HEK293T (cell line): ENCODE measurements at regions not wholly inside any gene's neighbourhood (a gene's known extent, or its start where the extent isn't known, plus 50 kb on each side); places are given as distances from the start of the nearest gene placed in this dataset.

ENCODE experiments used
- CTCF ChIA-PET: fragments of 350-600 bp; formaldehyde crosslinking; extraction: SDS; loops from one replicate; lab custom pipeline; 2021; ENCODE audit warnings: antibody characterized with exemption, inconsistent platforms; lab: Yijun Ruan, JAX
- POLR2A ChIA-PET: fragments of 350-600 bp; formaldehyde crosslinking; extraction: SDS; loops from one replicate; lab custom pipeline; 2020; ENCODE audit warnings: antibody characterized with exemption, inconsistent platforms; lab: Yijun Ruan, JAX
- DNase-seq: peaks from one replicate; pipeline ENCODE4 v3.0.0; 2012; ENCODE audit warnings: mixed read lengths; ENCODE audit errors: extremely low spot score
- ARNT ChIP-seq: fragments of 450-650 bp; IDR thresholded peaks from 2 replicates; pipeline ENCODE4 v1.6.1; 2017; ENCODE audit warnings: mild to moderate bottlenecking
- BHLHE40 ChIP-seq: fragments of 450-650 bp; IDR thresholded peaks from 2 replicates; pipeline ENCODE4 v1.6.1; 2016; ENCODE audit warnings: mild to moderate bottlenecking, moderate library complexity, borderline replicate concordance
- CTBP1 ChIP-seq: fragments of 450-650 bp; IDR thresholded peaks from 2 replicates; pipeline ENCODE4 v1.6.1; 2016; ENCODE audit warnings: borderline replicate concordance
- ELF4 ChIP-seq: fragments of 450-650 bp; IDR thresholded peaks from 2 replicates; pipeline ENCODE4 v1.6.1; 2017; ENCODE audit warnings: antibody characterized with exemption
- FOXA1 ChIP-seq: fragments of 450-650 bp; IDR thresholded peaks from 2 replicates; pipeline ENCODE4 v1.6.1; 2016; ENCODE audit warnings: mild to moderate bottlenecking
- FOXK2 ChIP-seq: fragments of 450-650 bp; IDR thresholded peaks from 2 replicates; pipeline ENCODE4 v1.6.1; 2016; ENCODE audit warnings: mild to moderate bottlenecking
- FOXM1 ChIP-seq: fragments of 450-650 bp; IDR thresholded peaks from 2 replicates; pipeline ENCODE4 v1.6.1; 2017; ENCODE audit warnings: mild to moderate bottlenecking, borderline replicate concordance
- HDGF ChIP-seq: fragments of 450-650 bp; IDR thresholded peaks from 2 replicates; pipeline ENCODE4 v1.6.1; 2017; ENCODE audit warnings: antibody characterized with exemption, borderline replicate concordance
- L3MBTL2 ChIP-seq: fragments of 450-650 bp; conservative IDR thresholded peaks from 2 replicates; pipeline ENCODE4 v1.6.1; 2016; ENCODE audit warnings: mild to moderate bottlenecking
- LEF1 ChIP-seq: fragments of 450-650 bp; IDR thresholded peaks from 2 replicates; pipeline ENCODE4 v1.6.1; 2017; ENCODE audit warnings: mild to moderate bottlenecking, borderline replicate concordance
- NFRKB ChIP-seq: fragments of 450-650 bp; IDR thresholded peaks from 2 replicates; pipeline ENCODE4 v1.6.1; 2016; ENCODE audit warnings: mild to moderate bottlenecking, moderate library complexity
- SP1 ChIP-seq: fragments of 450-650 bp; IDR thresholded peaks from 2 replicates; pipeline ENCODE4 v1.6.1; 2017
- SUZ12 ChIP-seq: fragments of 450-650 bp; IDR thresholded peaks from 2 replicates; pipeline ENCODE4 v1.6.1; 2016; ENCODE audit warnings: mild to moderate bottlenecking
- TARDBP ChIP-seq: fragments of 450-650 bp; IDR thresholded peaks from 2 replicates; pipeline ENCODE4 v1.6.1; 2016
- ZNF384 ChIP-seq: fragments of 450-650 bp; IDR thresholded peaks from 2 replicates; pipeline ENCODE4 v1.6.1; 2016
- TF ChIP-seq, protein P1 (sequence below): fragments of 450-650 bp; IDR thresholded peaks from 2 replicates; pipeline ENCODE4 v1.6.1; 2016

DNA sequence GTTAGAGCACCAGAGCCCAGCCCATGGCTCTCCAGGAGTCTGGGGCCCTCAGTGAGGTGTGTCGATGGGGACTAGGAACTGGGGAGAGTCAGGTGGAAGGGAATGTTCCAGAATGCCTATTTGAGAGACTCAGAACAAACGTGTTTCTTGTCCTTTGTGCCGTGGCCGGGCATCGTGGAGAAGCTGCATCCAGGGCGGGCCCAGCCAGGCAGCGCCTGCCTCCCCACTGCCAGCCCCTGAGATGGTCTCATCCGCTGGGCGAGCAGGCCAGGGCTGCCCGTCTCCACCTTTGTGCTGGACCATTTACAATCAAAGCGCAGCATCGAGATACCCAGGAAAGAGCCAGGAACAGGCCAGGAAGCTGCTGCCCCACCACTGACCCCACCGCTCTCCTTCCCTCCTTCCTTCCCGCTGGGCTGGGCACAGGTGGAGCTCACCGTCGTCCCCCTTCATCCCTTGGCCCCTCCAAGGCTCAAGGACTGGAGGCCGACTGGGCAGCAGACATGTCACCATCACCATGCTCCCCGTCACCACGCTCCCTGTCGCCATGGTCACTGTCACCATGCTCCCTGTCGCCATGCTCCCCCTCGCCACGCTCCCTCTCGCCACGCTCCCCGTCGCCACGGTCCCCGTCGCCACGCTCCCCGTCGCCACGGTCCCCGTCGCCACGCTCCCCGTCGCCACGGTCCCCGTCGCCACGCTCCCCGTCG is 71.1 kb upstream of the ADGRA1 start:
- no peak for TF ChIP-seq FOXK2
- CTCF ChIA-PET = no interaction called here
- DNase-seq = no peak
- POLR2A ChIA-PET = no interaction called here

DNA sequence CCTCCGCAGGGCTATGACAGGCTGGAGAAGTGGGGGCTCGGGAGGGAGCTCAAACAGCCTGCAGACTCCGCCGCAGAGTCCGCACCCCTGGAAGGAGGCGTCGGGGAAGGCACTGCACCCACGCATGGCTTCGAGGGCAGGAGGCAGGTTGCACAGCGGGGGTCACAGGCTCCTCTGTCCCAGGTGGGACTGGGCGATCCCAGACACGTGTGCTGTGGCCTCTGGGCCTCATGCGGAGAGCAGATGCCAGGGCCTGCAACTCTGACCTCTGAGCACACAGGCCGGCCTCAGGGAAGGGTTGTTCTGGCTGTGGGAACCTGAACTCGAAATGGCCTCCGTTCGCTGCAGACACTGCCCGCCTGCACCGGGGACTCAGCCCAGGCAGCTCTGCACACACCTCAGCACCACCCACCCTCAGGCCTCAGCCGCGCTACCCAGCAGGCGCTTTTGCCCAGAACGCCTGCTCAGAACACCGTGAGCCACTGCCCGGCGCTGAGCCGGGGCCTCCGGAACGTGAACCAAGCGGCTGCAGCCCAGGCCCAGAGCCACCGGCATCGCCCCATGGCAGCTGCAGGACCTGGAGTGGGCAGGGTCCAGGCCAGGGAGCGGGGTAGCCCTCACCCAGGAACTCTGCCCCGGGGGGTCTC is 71.8 kb upstream of the ADGRA1 start:
- TF ChIP-seq ARNT (no peak), CTBP1 (no peak), ZNF384 (no peak), TARDBP (no peak), FOXM1 (no peak), NFRKB (no peak), FOXA1 (no peak), LEF1 (no peak), ELF4 (no peak), BHLHE40 (no peak), FOXK2 (no peak), SP1 (no peak), SUZ12 (no peak), HDGF (no peak), L3MBTL2 (no peak)
- TF ChIP-seq, protein P1, sequence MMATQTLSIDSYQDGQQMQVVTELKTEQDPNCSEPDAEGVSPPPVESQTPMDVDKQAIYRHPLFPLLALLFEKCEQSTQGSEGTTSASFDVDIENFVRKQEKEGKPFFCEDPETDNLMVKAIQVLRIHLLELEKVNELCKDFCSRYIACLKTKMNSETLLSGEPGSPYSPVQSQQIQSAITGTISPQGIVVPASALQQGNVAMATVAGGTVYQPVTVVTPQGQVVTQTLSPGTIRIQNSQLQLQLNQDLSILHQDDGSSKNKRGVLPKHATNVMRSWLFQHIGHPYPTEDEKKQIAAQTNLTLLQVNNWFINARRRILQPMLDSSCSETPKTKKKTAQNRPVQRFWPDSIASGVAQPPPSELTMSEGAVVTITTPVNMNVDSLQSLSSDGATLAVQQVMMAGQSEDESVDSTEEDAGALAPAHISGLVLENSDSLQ = no peak
- POLR2A ChIA-PET = no interaction called here
- CTCF ChIA-PET = no interaction called here
- DNase-seq = no peak

DNA sequence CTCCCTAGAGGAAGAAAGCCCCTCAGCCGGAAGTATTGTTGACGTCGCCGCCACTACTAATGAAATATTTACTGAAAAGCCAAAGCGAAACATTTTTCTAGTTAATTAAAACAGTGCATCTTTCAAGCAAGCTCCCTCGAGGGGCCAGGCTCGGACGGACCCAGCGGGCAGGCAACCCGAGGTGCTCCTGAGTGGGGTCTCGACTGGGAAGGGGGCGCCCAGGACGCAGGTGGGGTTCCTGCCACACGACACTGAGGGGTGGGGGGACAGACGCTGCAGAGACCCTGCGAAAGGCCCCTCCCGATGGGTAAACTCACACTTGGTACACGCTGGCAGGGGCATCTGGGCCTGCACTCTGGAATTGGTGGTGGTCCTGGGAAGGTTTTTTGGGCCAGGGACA is 72.4 kb upstream of the ADGRA1 start:
- ChIA-PET POLR2A (no interaction called here), CTCF (no interaction called here)
- DNase-seq = no peak
- no peak for TF ChIP-seq BHLHE40
- no peak for TF ChIP-seq FOXK2
- TF ChIP-seq, protein P1 = no peak
- TF ChIP-seq FOXM1 = no peak
- no peak for TF ChIP-seq ZNF384
- no peak for TF ChIP-seq ARNT
- no peak for TF ChIP-seq SP1
- TF ChIP-seq HDGF = no peak
- TF ChIP-seq LEF1 = no peak
- no peak for TF ChIP-seq NFRKB
- TF ChIP-seq FOXA1 = no peak
- TF ChIP-seq L3MBTL2 = no peak
- no peak for TF ChIP-seq TARDBP
- TF ChIP-seq CTBP1 = no peak
- no peak for TF ChIP-seq ELF4
- no peak for TF ChIP-seq SUZ12

DNA sequence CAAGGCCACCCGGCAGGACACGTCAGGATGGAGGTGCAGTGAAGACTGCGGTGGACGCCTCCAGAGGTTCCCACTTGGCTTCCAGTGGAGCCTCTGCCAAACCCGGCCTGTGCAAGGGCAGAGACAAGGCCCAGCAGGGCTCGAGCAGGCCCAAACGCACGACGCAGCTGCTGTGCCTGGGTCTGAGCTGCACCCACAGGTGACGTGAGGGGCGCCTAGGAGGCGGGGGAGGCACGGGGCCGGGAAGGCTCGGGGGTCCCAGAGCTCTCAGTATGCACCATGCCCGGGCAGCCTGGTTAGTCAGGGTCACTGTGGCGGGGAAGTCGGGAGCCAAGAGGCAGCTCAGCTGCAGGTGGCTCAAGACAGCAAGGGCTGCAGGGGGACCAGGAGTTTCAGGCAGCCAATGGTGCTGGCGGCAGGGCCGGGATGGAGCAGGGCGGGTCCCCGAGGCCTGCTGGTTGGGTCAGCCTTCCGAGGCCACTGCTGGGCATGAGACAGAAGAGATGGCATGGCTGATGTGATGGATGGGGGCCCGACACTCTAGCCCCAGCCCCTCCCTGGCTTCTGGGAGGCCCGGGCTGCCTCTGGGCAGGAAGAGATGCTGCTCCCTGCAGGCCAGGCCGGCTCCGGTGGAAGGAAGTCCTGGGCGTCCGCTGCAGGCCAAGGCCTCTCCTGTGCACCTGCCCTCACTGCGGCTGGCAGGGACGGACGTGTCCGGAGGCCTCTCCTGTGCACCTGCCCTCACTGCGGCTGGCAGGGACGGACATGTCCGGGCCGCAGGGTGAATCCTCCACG is 72.2 kb upstream of the CFAP46 start:
- ChIA-PET CTCF (no interaction called here), POLR2A (no interaction called here)
- no peak for DNase-seq
- TF ChIP-seq ELF4 (no peak), HDGF (no peak)

DNA sequence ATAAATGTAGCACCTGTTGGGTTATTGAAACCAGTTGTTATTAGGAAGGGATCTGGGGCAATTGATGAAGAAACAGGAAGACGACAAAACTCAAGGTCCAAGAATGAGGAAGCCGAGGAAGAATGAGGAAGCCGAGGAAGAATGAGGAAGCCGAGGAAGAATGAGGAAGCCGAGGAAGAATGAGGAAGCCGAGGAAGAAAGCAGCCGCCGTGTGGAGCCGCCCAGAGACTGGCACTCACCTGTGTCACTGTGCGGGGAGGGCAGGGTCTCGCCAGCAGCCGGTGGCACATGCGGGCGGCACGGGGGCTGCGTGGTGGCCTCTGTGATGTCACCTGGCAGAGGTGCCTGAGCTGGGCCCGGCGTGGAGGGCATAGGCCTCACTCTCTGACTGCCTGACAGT is 71.1 kb upstream of the CFAP46 start:
- ChIA-PET POLR2A (no interaction called here), CTCF (no interaction called here)
- no peak for TF ChIP-seq FOXK2
- TF ChIP-seq CTBP1 = no peak
- TF ChIP-seq, protein P1 = no peak
- TF ChIP-seq ELF4 = no peak
- no peak for TF ChIP-seq HDGF
- no peak for TF ChIP-seq FOXM1
- no peak for TF ChIP-seq NFRKB
- no peak for TF ChIP-seq ARNT
- no peak for TF ChIP-seq TARDBP
- no peak for TF ChIP-seq L3MBTL2
- TF ChIP-seq FOXA1 = no peak
- no peak for TF ChIP-seq LEF1
- no peak for DNase-seq
